Suprapubic skin (tissue), 4 donors: ENCODE measurements at regions not wholly inside any gene's neighbourhood (a gene's known extent, or its start where the extent isn't known, plus 50 kb on each side); places are given as distances from the start of the nearest gene placed in this dataset.

Experiments used
- POLR2A ChIP-seq, 2 donors: fragments of 450-650 bp; IDR thresholded peaks; one replicate each; pipeline ENCODE4 v1.6.1; 2017; ENCODE audit warnings: antibody characterized with exemption in 2 of 2, mild to moderate bottlenecking in 2 of 2, moderate library complexity in 2 of 2
- POLR2AphosphoS5 ChIP-seq, 3 donors: sonication (generic); formaldehyde crosslinking; IDR thresholded peaks; one replicate each; pipeline ENCODE4 v1.6.1; 2017; ENCODE audit warnings: antibody characterized with exemption in 3 of 3
- TF ChIP-seq, protein P1 (sequence below), 2 donors: fragments of 200-600 bp in 1 of 2; fragments of 450-650 bp in 1 of 2; sonication (generic) in 1 of 2; IDR thresholded peaks; one replicate each; pipeline ENCODE4 v1.5.1; 2016 to 2019; ENCODE audit warnings: antibody characterized with exemption in 2 of 2, mild to moderate bottlenecking in 1 of 2, moderate library complexity in 1 of 2

GRCh38 chr10:70970830-70971229, 82.5 kb upstream of the PCBD1 start:
- no peak for TF ChIP-seq POLR2A (IDR thresholded peaks at IDR 0.05)
- TF ChIP-seq POLR2AphosphoS5 (IDR thresholded peaks at IDR 0.05), result no peak
- TF ChIP-seq, protein P1, sequence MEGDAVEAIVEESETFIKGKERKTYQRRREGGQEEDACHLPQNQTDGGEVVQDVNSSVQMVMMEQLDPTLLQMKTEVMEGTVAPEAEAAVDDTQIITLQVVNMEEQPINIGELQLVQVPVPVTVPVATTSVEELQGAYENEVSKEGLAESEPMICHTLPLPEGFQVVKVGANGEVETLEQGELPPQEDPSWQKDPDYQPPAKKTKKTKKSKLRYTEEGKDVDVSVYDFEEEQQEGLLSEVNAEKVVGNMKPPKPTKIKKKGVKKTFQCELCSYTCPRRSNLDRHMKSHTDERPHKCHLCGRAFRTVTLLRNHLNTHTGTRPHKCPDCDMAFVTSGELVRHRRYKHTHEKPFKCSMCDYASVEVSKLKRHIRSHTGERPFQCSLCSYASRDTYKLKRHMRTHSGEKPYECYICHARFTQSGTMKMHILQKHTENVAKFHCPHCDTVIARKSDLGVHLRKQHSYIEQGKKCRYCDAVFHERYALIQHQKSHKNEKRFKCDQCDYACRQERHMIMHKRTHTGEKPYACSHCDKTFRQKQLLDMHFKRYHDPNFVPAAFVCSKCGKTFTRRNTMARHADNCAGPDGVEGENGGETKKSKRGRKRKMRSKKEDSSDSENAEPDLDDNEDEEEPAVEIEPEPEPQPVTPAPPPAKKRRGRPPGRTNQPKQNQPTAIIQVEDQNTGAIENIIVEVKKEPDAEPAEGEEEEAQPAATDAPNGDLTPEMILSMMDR (IDR thresholded peaks at IDR 0.05), result no peak
